ENCODE measurements at regions not wholly inside any gene's neighbourhood (a gene's known extent, or its start where the extent isn't known, plus 50 kb on each side); places are given as distances from the start of the nearest gene placed in this dataset.

- BruUV-seq (replicated peaks) = no TSS peak
- Histone ChIP-seq H4K20me1 (replicated peaks; ENCODE audit: control insufficient read depth, insufficient read depth, low read length) (no peaks in the 10 kb centered on the region), H3K27me3 (ENCODE audit: control insufficient read depth in 2 of 2, insufficient read depth in 2 of 2, low read length in 2 of 2) (peaks cover 7 to 32% of the 10 kb centered on the region in 2 experiments; a peak in 2 of 5 replicates), H3K9me3 (replicated peaks; ENCODE audit: control insufficient read depth, insufficient read depth, low read depth, low read length) (no peaks in the 10 kb centered on the region), H3K9me1 (ENCODE audit: control insufficient read depth, insufficient read depth, low read length) (no peaks in the 10 kb centered on the region), H3K4me3 (no peak overlapping the region), H3K4me2 (ENCODE audit: insufficient read depth, low read length) (no peak overlapping the region), H2AFZ (ENCODE audit: low read depth, low read length) (no peak overlapping the region), H3K36me3 (ENCODE audit: control insufficient read depth, insufficient read depth, low read length) (no peaks in the 10 kb centered on the region), H3K79me2 (ENCODE audit: control insufficient read depth, insufficient read depth, low read length) (no peaks in the 10 kb centered on the region), H3K9ac (ENCODE audit: insufficient read depth in 1 of 2, low read depth in 2 of 2, low read length in 2 of 2) (no peak overlapping the region), H3K4me1 (replicated peaks in 1 of 2; ENCODE audit: control insufficient read depth in 2 of 2, insufficient read depth in 2 of 2, low read length in 2 of 2) (no peaks in the 10 kb centered on the region), H3K27ac (ENCODE audit: extremely low read depth, low read depth, low read length) (no peak overlapping the region)
- FAIRE-seq = no peak
- POLR2A ChIA-PET = no interaction called here
- ATAC-seq = no peak
- TF ChIP-seq PML (IDR thresholded peaks at IDR 0.05; ENCODE audit: low read length) = no peak
- TF ChIP-seq NFE2 (IDR thresholded peaks at IDR 0.05; ENCODE audit: low read depth) = no peak
- TF ChIP-seq MLLT1 (IDR thresholded peaks at IDR 0.05) = no peak
- no peak for TF ChIP-seq PCBP2 (IDR thresholded peaks at IDR 0.05; ENCODE audit: low read depth, low read length, poor library complexity, severe bottlenecking)
- no peak for TF ChIP-seq ZNF311 (CRISPR knock-in tag; IDR thresholded peaks at IDR 0.05)
- TF ChIP-seq HDAC8 (tag; IDR thresholded peaks at IDR 0.05) = no peak
- TF ChIP-seq ATF3 (IDR thresholded peaks at IDR 0.05) = no peak
- no peak for TF ChIP-seq ATF3 (CRISPR knock-in tag; conservative IDR thresholded peaks at IDR 0.05)
- TF ChIP-seq MAFF (IDR thresholded peaks at IDR 0.05; ENCODE audit: low read length) = no peak
- DNase-seq (ENCODE audit: extremely low read depth in 1 of 4, low spot score in 3 of 4) = no peak
- in situ Hi-C loops (cut with MboI) = no loop called here
- WGBS (ENCODE audit: insufficient coverage, low coverage, missing lambda C conversion rate) = 2% methylated on average over 7 of the region's 7 CpGs
- CTCF ChIA-PET (ENCODE audit: low intra/inter-chr PET ratio) = no interaction called here
- intact Hi-C loops (cut with micrococcal nuclease) = no loop called here
Measured at GRCh38 chr5:175598774-175599173, 59.1 kb upstream of the HRH2 start.
